Ovary (tissue), 3 donors: ENCODE measurements at regions not wholly inside any gene's neighbourhood (a gene's known extent, or its start where the extent isn't known, plus 50 kb on each side); places are given as distances from the start of the nearest gene placed in this dataset.

Experiments
- CTCF ChIP-seq, 3 donors: fragments of 450-650 bp in 2 of 3; fragments of 200-600 bp in 1 of 3; IDR thresholded peaks; one replicate each; pipeline versions ENCODE4 v1.5.1 to v1.8.0; 2016 to 2022; ENCODE audit warnings: antibody characterized with exemption in 3 of 3, mild to moderate bottlenecking in 1 of 3
- EP300 ChIP-seq: sonication (generic); formaldehyde crosslinking; IDR thresholded peaks from one replicate; pipeline ENCODE4 v1.6.1; 2017; ENCODE audit warnings: antibody characterized with exemption
- POLR2A ChIP-seq: fragments of 450-650 bp; IDR thresholded peaks from one replicate; pipeline ENCODE4 v1.6.1; 2017; ENCODE audit warnings: antibody characterized with exemption, mild to moderate bottlenecking, moderate library complexity
- donor health status: DM: no; HTN: no; CAD: no.

- TF ChIP-seq CTCF (IDR thresholded peaks at IDR 0.05) (no peak), POLR2A (no peak), EP300 (no peak)
These were observed 402.0 kb downstream of the ADCYAP1 start for GRCh38 chr18:1306641-1307040.
